KMS-11 (cell line): ENCODE measurements at regions not wholly inside any gene's neighbourhood (a gene's known extent, or its start where the extent isn't known, plus 50 kb on each side); places are given as distances from the start of the nearest gene placed in this dataset.

Experiments
- H2AFZ ChIP-seq: fragments of 200-600 bp; sonication (generic); 2 replicates; pipeline ENCODE4 v1.6.1; 2016; ENCODE audit warnings: antibody characterized with exemption, mixed run types, low read depth
- H3K27ac ChIP-seq: fragments of 200-600 bp; sonication (generic); 2 replicates; pipeline ENCODE4 v1.6.1; 2016; ENCODE audit warnings: mild to moderate bottlenecking, mixed run types
- H3K27me3 ChIP-seq: fragments of 200-600 bp; sonication (generic); 2 replicates; pipeline ENCODE4 v1.6.1; 2017; ENCODE audit warnings: mild to moderate bottlenecking, low read depth, mixed run types, moderate library complexity; ENCODE audit not compliant: insufficient read depth
- H3K36me3 ChIP-seq: fragments of 200-600 bp; sonication (generic); 2 replicates; pipeline ENCODE4 v1.6.1; 2017; ENCODE audit warnings: mild to moderate bottlenecking, mixed run types; ENCODE audit not compliant: insufficient read depth
- H3K4me1 ChIP-seq: fragments of 200-600 bp; sonication (generic); 2 replicates; pipeline ENCODE4 v1.6.1; 2016; ENCODE audit warnings: mild to moderate bottlenecking, low read depth, mixed run types; ENCODE audit not compliant: poor library complexity, severe bottlenecking
- H3K4me2 ChIP-seq: fragments of 200-600 bp; sonication (generic); 2 replicates; pipeline ENCODE4 v1.7.0; 2016; ENCODE audit warnings: mild to moderate bottlenecking, mixed run types
- H3K4me3 ChIP-seq: fragments of 200-600 bp; sonication (generic); IDR thresholded peaks from 2 replicates; pipeline ENCODE4 v1.6.1; 2017; ENCODE audit warnings: low read depth, low read length, mixed read lengths; ENCODE audit not compliant: insufficient read depth
- H3K79me2 ChIP-seq: fragments of 200-600 bp; sonication (generic); 2 replicates; pipeline ENCODE4 v1.6.1; 2016; ENCODE audit warnings: low read depth, mixed run types; ENCODE audit not compliant: insufficient read depth
- H3K9ac ChIP-seq: fragments of 200-600 bp; sonication (generic); 2 replicates; pipeline ENCODE4 v1.6.1; 2016; ENCODE audit warnings: mild to moderate bottlenecking, mixed run types
- H4K20me1 ChIP-seq: fragments of 200-600 bp; sonication (generic); 2 replicates; pipeline ENCODE4 v1.6.1; 2016; ENCODE audit warnings: mild to moderate bottlenecking, mixed run types; ENCODE audit not compliant: insufficient read depth
- CTCF ChIP-seq: fragments of 200-600 bp; sonication (generic); conservative IDR thresholded peaks from 2 replicates; pipeline ENCODE4 v1.6.1; 2017; ENCODE audit warnings: low read depth, mild to moderate bottlenecking, antibody characterized with exemption, low read length, moderate library complexity, mixed read lengths

- no peaks in the 10 kb centered on the region for H3K79me2 ChIP-seq
- no peak overlapping the region for H3K4me3 ChIP-seq
- H3K36me3 ChIP-seq = no peaks in the 10 kb centered on the region
- H3K4me2 ChIP-seq = no peak overlapping the region
- H3K9ac ChIP-seq = no peak overlapping the region
- no peaks in the 10 kb centered on the region for H4K20me1 ChIP-seq
- no peak overlapping the region for H3K27ac ChIP-seq
- TF ChIP-seq CTCF = no peak
- no peak overlapping the region for H2AFZ ChIP-seq
- no peaks in the 10 kb centered on the region for H3K27me3 ChIP-seq
- no peaks in the 10 kb centered on the region for H3K4me1 ChIP-seq
Measured at GRCh38 chr22:48004038-48004437, 1241.6 kb downstream of the TBC1D22A start.

GRCh38 chr22:48001101-48001500 is 1238.7 kb downstream of the TBC1D22A start:
- TF ChIP-seq CTCF = no peak
- Histone ChIP-seq H3K27ac (no peak overlapping the region), H3K79me2 (no peaks in the 10 kb centered on the region), H3K36me3 (no peaks in the 10 kb centered on the region), H4K20me1 (no peaks in the 10 kb centered on the region), H3K4me3 (no peak overlapping the region), H3K4me1 (no peaks in the 10 kb centered on the region), H3K27me3 (no peaks in the 10 kb centered on the region), H2AFZ (no peak overlapping the region), H3K9ac (no peak overlapping the region), H3K4me2 (no peak overlapping the region)

GRCh38 chr22:47997612-47998011 is 1235.2 kb downstream of the TBC1D22A start:
- Histone ChIP-seq H3K79me2 (no peaks in the 10 kb centered on the region), H2AFZ (no peak overlapping the region)

GRCh38 chr22:47997052-47997590 is 1234.7 kb downstream of the TBC1D22A start:
- Histone ChIP-seq H3K27ac (no peak overlapping the region), H3K4me1 (no peaks in the 10 kb centered on the region), H3K79me2 (no peaks in the 10 kb centered on the region), H3K9ac (no peak overlapping the region), H3K27me3 (no peaks in the 10 kb centered on the region), H3K36me3 (no peaks in the 10 kb centered on the region), H2AFZ (no peak overlapping the region), H4K20me1 (no peaks in the 10 kb centered on the region), H3K4me3 (no peak overlapping the region), H3K4me2 (no peak overlapping the region)
- no peak for TF ChIP-seq CTCF

More at GRCh38 chr22:47997612-47998011, 1235.2 kb downstream of the TBC1D22A start:
- no peaks in the 10 kb centered on the region for H3K4me1 ChIP-seq
- no peaks in the 10 kb centered on the region for H4K20me1 ChIP-seq
- no peak overlapping the region for H3K4me2 ChIP-seq
- TF ChIP-seq CTCF = no peak
- H3K4me3 ChIP-seq = no peak overlapping the region
- H3K9ac ChIP-seq = no peak overlapping the region
- H3K36me3 ChIP-seq = no peaks in the 10 kb centered on the region
- H3K27ac ChIP-seq = no peak overlapping the region
- H3K27me3 ChIP-seq = no peaks in the 10 kb centered on the region
